Erythroblast (primary cell): ENCODE measurements at regions not wholly inside any gene's neighbourhood (a gene's known extent, or its start where the extent isn't known, plus 50 kb on each side); places are given as distances from the start of the nearest gene placed in this dataset.

Experiments
- GATA1 ChIP-seq: IDR thresholded peaks from 2 replicates; pipeline ENCODE4 v1.6.1; 2011; ENCODE audit warnings: low read depth, mild to moderate bottlenecking, control low read depth, low read length, moderate library complexity
- POLR2A ChIP-seq: IDR thresholded peaks from 2 replicates; pipeline ENCODE4 v1.6.1; 2011; ENCODE audit warnings: mild to moderate bottlenecking, low read length

DNA sequence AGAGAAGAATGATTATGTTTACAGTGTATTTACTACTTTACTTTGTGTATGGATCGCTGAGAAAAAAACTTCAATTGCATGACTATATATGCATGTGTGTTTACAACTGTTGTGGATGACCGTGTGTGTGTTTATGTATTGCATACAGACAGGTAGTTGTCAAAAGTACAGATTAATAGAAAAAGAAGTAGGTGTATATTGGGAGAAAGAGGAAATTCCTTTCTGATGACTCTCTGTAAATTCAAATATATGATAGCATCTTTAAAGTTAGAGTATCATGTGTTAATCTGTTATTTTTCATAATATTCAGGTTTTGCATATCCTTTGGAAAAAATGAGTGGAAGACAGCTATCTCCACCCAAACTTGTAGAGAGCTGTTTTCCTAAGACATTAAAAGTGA, 160.4 kb upstream of the AGR3 start:
- no peak for TF ChIP-seq POLR2A
- no peak for TF ChIP-seq GATA1
